GM21528 (cell line): ENCODE measurements at regions not wholly inside any gene's neighbourhood (a gene's known extent, or its start where the extent isn't known, plus 50 kb on each side); places are given as distances from the start of the nearest gene placed in this dataset.
"Not testable (repeated sequence)": the region's sequence is repeated elsewhere in the genome, so short reads cannot be mapped to it uniquely, and the experiment has no call there.

Source experiments
- ATAC-seq: cut with Tn5 transposase; IDR thresholded peaks from one replicate; pipeline ENCODE4 v1.9.1; 2021; ENCODE audit warnings: mild to moderate bottlenecking, moderate library complexity; ENCODE audit not compliant: unreplicated experiment, low FRiP score

GRCh38 chr21:23119491-23119890 is 2121.3 kb downstream of the NCAM2 start:
- no peak for ATAC-seq

GRCh38 chr21:23127973-23128372 is 2129.8 kb downstream of the NCAM2 start:
- no peak for ATAC-seq

DNA sequence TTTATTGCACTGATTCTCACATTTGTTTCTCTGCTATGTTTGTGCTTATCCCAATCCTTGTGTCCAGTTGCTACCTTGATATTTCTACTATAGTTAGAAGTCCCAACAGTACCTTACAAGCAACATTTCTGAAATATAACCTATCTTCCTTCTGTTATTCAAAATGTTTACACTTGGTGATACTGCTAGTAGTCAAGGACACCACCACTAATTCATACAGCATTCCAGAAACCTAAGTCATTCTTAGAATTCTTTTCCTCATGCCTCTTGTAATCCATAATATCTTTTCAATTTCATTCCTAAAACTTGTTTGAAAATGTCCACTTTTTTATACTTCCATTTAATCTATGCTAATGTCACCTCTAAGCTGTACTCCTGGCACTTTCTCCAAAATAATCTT is 2132.1 kb downstream of the NCAM2 start:
- ATAC-seq = no peak

DNA sequence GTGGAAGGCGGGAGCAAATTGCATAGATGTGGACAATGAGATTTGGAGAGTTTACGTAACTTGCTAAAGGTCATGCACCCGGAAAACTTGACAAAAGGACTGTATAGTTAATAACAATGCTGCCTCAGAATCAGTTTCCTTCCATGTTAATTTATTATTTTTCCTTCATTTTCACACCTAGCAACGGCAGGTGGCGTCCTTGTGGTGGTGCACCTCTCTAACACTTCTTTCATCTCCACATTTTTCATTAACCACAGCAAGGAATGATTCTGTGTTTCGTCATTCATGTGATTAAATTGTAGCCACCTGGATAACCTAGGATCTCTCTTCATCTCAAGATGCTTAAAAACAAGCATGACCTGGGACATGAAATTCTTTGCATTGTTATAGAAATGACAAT is 2133.0 kb downstream of the NCAM2 start:
- no peak for ATAC-seq

- ATAC-seq = no peak
These were observed 2140.6 kb downstream of the NCAM2 start for GRCh38 chr21:23138797-23139196.

DNA sequence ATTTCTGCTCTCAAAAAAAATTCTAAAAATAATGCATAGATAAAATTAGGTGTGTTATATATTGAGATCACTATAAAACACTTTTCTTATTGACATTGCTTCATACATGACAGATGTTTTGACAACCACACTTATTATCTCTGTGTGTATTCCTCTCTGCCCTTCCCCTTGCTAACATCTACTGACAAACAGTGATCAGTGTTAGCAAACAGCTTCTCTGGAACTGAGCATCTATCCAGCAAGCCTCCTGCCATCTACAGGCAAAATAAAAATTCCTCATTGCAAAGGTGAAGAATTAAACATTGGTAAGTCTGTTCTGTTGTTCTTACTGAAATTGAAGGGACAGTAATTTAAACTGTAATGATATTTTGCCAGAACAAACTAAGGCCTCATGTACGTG is 2153.9 kb downstream of the NCAM2 start:
- ATAC-seq = no peak

- not testable (repeated sequence) for ATAC-seq
These were observed 2155.6 kb downstream of the NCAM2 start for GRCh38 chr21:23153842-23154241.

DNA sequence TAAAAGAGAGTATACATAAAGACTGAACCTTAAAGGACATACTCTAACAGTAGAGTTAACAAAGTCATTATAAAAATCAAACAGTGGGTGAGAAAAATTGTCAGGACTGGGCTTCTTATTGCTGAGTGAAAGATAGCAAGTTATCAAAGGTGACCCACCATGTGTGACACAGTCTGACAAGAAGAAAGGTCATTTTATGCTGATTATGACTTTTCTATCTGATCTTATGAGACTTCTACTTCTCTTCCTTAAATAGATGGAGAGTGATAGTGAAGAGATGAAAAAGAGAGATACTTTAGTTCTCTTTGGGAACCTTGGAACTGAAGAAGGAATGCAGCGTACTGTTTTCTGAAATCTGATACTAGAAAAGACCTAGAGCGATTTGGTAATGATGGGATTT is 2157.1 kb downstream of the NCAM2 start:
- no peak for ATAC-seq

- ATAC-seq = no peak
These were observed 2162.7 kb downstream of the NCAM2 start for GRCh38 chr21:23160914-23161313.

- ATAC-seq = no peak
These were observed 2164.2 kb downstream of the NCAM2 start for GRCh38 chr21:23162198-23162946.
